ENCODE measurements at regions not wholly inside any gene's neighbourhood (a gene's known extent, or its start where the extent isn't known, plus 50 kb on each side); places are given as distances from the start of the nearest gene placed in this dataset.

DNA sequence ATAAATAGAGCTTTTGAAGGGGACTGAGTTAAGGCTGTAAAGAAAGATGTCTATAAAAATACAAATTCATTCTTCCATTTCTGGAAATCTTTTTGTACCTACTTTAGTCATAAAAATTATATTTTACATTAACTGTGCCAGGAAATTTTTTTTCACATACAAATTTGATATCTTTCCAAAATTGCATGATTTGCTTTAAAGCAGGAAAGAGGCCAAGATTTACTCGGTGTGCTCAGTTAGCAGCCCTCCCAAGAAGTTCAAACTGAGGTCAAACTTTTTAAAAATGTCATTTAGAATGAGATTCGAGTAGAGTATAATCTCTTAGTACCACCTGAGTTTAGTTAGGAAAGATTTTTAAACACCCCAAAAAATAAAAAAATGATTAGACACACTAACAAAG, 173.2 kb upstream of the GRIP1 start:
- no peak for DNase-seq (ENCODE audit: low spot score)

DNA sequence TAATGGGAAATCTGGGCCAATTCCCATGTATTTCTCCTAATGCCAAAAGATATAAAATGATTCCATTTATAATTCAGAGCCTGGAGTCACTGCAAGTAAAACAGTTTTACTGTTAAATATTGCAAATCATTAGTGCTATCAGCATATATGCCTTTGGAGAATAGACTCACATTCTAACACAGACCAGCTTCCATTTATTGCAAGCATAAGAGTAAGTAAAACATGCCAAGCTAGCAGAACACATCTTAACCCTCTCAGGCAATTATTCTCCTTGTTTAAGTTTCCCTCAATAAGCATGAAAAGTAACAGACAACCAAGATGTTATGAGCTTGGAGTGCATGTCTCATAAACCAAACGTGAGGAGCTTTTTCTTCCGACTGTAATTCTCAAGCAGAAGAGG, 173.9 kb upstream of the GRIP1 start:
- DNase-seq (ENCODE audit: low spot score), result no peak

DNA sequence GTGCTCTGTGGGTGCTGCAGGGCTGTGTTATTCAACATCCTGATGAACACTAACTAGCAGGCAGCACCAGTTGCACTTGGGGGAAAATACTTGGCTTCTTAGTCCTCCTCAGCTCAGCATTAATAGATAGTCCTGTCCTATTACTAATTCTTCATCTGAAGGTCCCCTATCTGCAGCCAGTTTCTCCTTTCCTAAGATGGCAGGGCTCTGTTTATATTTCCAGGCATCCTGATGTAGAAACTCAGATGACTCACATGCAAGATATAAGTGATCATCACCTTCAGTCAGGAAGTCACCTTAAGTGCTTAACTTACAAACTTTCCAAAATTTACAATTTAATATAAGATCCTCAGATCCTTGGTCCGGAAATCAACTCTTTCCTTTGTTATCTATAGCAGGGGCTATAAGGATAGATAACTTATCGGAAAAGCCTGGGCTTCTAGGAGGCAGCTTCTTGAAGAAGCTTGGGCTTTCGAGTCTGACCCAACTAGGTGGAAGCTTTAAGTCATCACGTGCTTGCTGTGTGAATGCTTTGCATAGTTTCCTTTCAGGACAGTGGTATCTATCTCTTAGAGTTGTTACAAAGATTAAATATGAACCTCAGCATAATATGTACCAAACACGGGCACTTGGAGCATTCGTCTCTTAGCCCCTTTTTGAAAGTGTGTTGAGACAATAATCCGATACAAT, 181.0 kb upstream of the GRIP1 start:
- no peak for DNase-seq (ENCODE audit: low spot score)

GRCh38 chr12:66860752-66861750, 182.2 kb upstream of the GRIP1 start:
- DNase-seq (ENCODE audit: low spot score), result peak; percentile 51

- no peak for DNase-seq (ENCODE audit: low spot score)
Observed at GRCh38 chr12:66862356-66862985, 183.6 kb upstream of the GRIP1 start.

DNA sequence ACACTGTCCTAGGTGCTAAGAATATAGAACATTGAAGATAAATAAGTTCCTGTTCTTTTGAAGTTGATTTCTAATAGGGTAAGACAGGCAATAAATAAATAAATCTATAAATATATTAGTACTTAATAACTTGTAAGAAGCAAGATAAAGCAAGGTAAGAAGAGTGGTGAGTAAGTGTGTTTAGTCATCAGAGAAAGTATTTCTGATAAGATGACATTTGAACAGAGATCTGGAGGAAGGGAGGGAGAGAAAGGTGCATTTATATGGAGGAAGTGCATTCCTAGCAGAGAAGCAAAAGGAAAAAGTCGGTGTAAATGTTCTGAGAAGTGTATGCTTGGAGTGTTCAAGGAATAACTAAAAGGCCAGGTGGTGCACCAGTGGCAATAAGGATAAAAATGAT, 184.4 kb upstream of the GRIP1 start:
- no peak for DNase-seq (ENCODE audit: low spot score)

DNA sequence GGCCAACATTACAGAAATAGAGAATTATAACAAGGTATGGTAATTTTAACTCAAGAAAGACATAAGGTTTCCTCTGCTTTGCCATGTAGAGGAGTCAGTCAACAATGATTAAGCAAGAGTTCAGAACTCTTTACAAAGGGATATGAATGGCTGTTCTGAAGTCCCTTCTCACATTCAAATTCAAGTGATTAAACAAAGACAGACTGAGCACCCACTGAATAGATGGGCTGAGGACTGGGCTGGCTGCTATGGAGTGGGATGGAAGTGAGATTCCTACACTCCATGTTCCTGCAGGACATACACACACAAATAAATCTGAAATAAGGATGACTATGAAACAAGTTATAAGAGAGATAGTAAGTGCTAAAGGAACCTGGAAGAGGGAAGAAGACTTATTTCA, 199.0 kb upstream of the GRIP1 start:
- no peak for DNase-seq (ENCODE audit: low spot score)

GRCh38 chr12:66879409-66879808, 200.5 kb upstream of the GRIP1 start:
- DNase-seq (ENCODE audit: low spot score), result no peak

DNA sequence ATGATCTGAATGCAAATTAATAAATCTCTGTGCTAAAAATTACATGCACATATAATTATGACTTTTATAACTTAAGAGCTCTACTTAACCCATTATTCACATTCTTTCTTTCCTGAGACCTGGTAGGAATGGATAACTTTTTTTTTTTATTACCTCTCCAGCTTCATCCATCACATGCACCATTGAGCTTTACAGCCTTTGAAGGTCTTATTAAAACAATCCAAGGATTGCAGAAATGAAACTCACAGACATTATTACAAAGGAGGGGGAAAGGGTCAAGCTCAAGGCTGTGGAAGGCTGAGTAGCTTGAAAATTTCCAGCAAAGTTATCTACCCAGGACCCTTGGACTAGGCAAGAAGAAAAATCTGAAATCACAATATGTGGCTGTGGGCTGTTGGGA, 202.5 kb upstream of the GRIP1 start:
- DNase-seq (ENCODE audit: low spot score), result no peak

DNA sequence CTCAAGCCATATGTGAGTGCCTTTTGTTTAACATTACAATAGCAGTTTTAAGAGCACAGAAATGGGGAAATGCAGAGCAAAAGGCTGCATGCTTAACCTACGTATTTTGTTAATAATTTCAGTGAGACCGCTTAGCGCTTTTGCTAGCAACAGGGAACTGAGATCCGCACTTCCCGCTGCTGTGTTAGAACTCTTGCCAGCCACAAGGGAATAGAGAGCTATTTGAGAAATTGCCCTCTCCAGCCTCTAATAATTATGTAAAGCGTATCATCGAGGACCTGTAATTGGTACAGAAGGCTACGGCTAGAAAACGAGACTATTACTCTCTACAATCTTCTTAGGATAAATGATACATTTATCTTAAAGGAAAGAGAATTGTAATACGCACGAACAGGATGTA, 205.2 kb upstream of the GRIP1 start:
- no peak for DNase-seq (ENCODE audit: low spot score)

- no peak for DNase-seq (ENCODE audit: low spot score)
Observed at GRCh38 chr12:66885115-66885875, 206.4 kb upstream of the GRIP1 start.

DNA sequence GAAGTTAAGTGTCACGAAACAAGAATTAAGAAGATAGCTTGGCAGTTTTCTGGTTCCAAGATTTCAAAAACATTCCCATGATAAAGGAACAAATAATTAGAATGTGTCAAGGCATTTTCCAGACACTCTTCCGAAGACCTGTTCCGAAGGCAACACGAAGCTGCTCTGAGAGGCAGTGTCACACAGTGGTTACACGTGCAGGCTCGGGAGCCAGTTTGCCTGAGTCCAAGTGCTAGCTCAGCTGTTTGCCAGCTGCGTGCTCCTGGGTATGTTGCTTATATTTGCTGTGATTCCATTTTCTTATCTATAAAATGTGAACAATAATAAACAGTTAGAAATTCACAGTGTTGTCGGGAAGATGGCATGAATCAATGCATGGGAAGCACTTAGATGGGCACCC, 217.9 kb upstream of the GRIP1 start:
- DNase-seq (ENCODE audit: low spot score), result no peak

- no peak for DNase-seq (ENCODE audit: low spot score)
Observed at GRCh38 chr12:66898700-66899469, 220.0 kb upstream of the GRIP1 start.

GRCh38 chr12:66899588-66899987, 220.7 kb upstream of the GRIP1 start:
- no peak for DNase-seq (ENCODE audit: low spot score)

- DNase-seq (ENCODE audit: low spot score), result no peak
Observed at GRCh38 chr12:66900616-66901015, 221.7 kb upstream of the GRIP1 start.

DNA sequence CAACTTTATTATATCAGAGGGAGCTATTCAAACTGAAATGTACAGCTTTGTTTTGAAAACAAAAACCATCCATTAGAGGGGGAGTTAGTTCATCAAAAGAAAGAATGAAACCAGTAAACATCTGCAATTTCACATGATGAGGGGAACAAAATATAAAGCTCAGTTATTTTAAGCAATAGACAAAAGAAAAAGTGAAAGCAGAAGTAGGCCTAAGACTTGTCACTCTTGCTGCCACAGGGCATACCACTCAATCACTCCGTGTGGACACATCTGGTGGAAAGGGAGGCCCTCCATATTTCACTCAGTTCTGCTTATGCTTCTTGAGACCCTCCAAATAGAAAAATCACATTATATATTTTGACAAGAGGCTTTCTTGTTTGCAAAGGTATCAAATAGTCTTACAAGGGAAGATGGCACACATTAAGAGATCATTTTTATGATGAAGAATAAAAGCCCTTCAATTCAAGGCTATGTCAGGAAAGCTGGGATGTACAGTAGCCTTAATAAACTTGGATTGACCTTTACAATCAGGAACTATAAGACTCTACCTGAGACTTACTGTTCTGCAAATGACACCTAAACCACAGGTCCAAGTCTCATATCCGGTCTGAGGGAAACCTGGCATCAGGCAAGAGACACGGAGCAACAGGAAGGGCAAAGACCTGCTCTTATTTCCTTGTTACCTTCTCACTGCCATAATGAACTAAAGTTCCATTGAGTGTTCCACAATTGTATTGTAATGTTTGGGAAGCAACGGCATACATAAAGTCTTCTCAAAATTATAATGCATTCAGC, 222.5 kb upstream of the GRIP1 start:
- DNase-seq (ENCODE audit: low spot score), result no peak

GRCh38 chr12:66902020-66902419, 223.1 kb upstream of the GRIP1 start:
- no peak for DNase-seq (ENCODE audit: low spot score)

DNA sequence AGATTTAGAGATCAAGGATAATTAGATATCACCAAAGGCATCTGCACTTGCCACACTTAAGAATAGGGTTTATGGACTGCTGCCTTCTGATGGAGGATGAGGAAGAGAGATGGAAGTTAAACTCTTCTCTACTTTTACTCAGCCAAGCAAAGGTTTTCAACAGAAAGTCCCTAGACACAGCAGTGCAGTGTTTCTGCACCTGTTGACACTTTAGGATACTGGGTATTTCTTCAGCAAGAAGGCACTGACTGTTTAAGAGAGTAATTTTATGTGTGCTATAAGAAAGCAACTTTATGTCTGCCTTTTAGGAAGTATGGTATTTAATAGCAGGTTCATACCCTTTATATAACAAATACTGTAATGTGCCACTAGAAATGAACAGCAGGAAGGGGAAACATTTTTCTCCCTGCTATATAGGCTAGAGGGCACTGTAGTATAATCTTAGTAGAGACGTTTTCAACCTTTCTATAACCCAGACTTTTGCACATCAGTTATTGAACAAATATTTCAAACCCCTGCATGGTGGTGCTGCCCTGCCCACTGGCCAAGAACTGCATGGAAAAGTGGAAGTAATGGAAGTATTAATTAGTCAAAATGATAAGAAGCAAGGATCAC, 225.0 kb upstream of the GRIP1 start:
- DNase-seq (ENCODE audit: low spot score), result no peak

- no peak for DNase-seq (ENCODE audit: low spot score)
Observed at GRCh38 chr12:66905201-66905600, 226.3 kb upstream of the GRIP1 start.

DNA sequence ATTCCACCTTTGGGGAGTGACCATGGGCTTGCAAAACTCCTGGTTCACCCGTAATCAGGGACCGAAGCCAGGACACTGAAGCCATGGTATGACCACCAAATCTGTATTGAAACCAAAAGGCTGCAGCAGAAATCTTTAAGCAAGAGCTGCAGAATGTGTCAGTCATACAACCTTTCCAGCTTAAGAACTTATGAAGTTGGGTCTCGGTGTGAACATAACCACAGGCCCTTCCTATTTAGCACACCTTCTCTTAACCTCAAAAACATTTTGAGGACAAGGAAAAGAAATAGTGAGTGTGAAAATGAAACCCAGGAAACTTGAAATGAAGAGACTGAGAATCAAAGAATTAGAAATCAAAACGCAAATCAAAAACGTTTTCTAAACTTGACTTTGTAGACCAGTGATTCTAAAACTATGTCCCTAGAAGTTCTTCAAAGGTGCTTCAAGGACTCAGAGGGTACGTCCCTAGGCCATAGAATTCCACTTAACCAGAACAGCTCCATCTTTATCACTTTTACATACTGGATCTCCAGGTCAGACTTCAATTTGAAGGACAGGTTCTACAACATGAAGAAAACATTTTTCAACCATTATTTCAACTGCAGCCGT, 231.6 kb upstream of the GRIP1 start:
- DNase-seq (ENCODE audit: low spot score), result no peak
